ENCODE measurements at regions not wholly inside any gene's neighbourhood (a gene's known extent, or its start where the extent isn't known, plus 50 kb on each side); places are given as distances from the start of the nearest gene placed in this dataset.
A peak's percentile ranks its signal among the peaks of the same experiment; 100 is the strongest.

DNA sequence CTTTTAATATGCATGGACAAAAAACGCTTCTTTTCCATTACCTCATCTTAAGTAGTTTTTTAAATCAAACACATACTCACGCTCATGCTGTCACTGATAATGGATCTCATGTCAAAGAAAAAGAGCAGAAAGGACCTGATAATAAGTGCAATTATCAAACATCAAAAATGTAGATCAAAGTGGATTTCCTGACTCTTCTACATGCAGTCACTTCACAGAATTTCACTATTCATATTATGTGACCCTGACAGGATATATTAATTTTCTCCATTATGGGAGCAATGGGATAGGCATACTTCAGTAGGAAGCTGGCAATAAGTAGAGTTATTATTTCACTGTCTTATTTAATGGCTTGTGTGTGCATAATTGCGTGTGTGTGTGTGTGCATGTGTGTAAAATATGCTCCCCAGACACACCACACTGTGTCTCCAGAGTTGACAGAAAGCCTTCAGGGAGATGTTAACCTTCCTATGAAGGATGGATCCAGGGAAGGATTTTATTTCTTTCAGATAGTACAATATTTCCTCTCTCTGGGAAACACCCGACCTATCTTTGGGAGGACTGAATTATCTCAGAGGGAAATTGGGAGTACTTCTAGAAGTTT is 445.2 kb downstream of the SH2D1A start:
- H3K27ac ChIP-seq: no peak overlapping the region
- H3K36me3 ChIP-seq: no peaks in the 10 kb centered on the region
- no peak for ATAC-seq
- no peak for DNase-seq
- TF ChIP-seq CTCF (IDR thresholded peaks at IDR 0.05) (no peak), POLR2A (IDR thresholded peaks at IDR 0.05) (no peak)
- H3K27me3 ChIP-seq: no peaks in the 10 kb centered on the region
- no peaks in the 10 kb centered on the region for H3K9me3 ChIP-seq
- intact Hi-C loops (cut with DNase I): no loop called here
- H3K4me1 ChIP-seq: no peaks in the 10 kb centered on the region
- WGBS (ENCODE audit: insufficient coverage, low coverage, low lambda C conversion rate, missing lambda C conversion rate): 42% methylated on average over 4 of the region's 4 CpGs
- no peak overlapping the region for H3K4me3 ChIP-seq

DNA sequence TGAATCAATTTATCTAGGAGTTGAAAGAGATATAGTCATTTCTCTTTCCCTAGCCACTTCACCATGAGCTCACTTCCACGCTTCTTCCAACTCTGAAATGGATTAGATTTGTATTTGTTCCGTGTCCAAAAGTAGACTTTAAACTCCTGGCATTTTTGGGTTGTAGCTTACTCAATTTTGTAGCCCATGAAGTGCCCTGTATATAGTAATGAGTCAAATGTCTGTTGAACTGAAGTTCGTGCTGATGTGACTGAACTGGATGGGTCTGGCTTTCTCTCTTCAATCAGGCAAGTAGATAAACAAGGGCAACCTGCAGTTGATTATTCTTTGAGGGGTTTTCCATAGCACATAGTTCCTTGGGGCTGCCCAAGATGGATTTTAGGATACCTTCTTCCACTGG is 450.6 kb downstream of the SH2D1A start:
- ATAC-seq: peak in 2 of 4 donors; percentile 31 to 71
- TF ChIP-seq CTCF (IDR thresholded peaks at IDR 0.05) (no peak), POLR2A (IDR thresholded peaks at IDR 0.05) (no peak)
- 21% methylated on average over 3 of the region's 3 CpGs for WGBS (ENCODE audit: insufficient coverage, low coverage, low lambda C conversion rate, missing lambda C conversion rate)
- intact Hi-C loops (cut with DNase I): no loop called here
- DNase-seq: no peak
- no peak overlapping the region for H3K4me3 ChIP-seq
- H3K4me1 ChIP-seq: no peaks in the 10 kb centered on the region
- no peak overlapping the region for H3K27ac ChIP-seq
- no peaks in the 10 kb centered on the region for H3K9me3 ChIP-seq
- H3K36me3 ChIP-seq: no peaks in the 10 kb centered on the region
- H3K27me3 ChIP-seq: no peaks in the 10 kb centered on the region

GRCh38 chrX:124804962-124805361 is 458.6 kb downstream of the SH2D1A start:
- no peak overlapping the region for H3K27ac ChIP-seq
- no peak overlapping the region for H3K4me3 ChIP-seq
- no peak for ATAC-seq
- H3K27me3 ChIP-seq: no peaks in the 10 kb centered on the region
- TF ChIP-seq POLR2A (IDR thresholded peaks at IDR 0.05): no peak
- TF ChIP-seq CTCF (IDR thresholded peaks at IDR 0.05): no peak
- WGBS (ENCODE audit: insufficient coverage, low coverage, low lambda C conversion rate, missing lambda C conversion rate): 61% methylated on average over 2 of the region's 2 CpGs
- no peaks in the 10 kb centered on the region for H3K4me1 ChIP-seq
- no peaks in the 10 kb centered on the region for H3K9me3 ChIP-seq
- H3K36me3 ChIP-seq: no peaks in the 10 kb centered on the region
- DNase-seq: no peak
- intact Hi-C loops (cut with DNase I): no loop called here

DNA sequence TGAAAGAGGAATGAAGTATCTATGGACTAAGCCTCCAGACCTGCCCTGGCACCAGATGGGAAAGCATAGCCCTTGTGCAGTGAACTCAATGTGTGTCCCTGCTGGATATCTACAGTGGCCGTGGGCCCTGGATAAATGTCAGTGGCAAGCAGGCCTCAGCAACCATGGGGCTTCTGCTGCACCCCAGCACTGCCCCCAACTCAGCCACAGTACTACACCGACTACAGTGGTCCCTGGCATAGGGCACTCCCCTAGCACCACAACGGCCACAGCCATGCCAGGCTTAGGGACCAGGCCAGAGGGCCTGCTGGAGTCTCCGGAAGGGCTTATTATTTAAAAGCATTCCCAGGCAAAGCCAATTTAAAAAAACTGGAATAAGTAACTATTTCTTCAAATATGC is 459.1 kb downstream of the SH2D1A start:
- no peaks in the 10 kb centered on the region for H3K4me1 ChIP-seq
- no peaks in the 10 kb centered on the region for H3K9me3 ChIP-seq
- H3K4me3 ChIP-seq: no peak overlapping the region
- intact Hi-C loops (cut with DNase I): no loop called here
- 80% methylated on average over 2 of the region's 4 CpGs for WGBS (ENCODE audit: insufficient coverage, low coverage, low lambda C conversion rate, missing lambda C conversion rate)
- no peak overlapping the region for H3K27ac ChIP-seq
- ATAC-seq (no peak), DNase-seq (no peak)
- TF ChIP-seq POLR2A (IDR thresholded peaks at IDR 0.05) (no peak), CTCF (IDR thresholded peaks at IDR 0.05) (no peak)
- no peaks in the 10 kb centered on the region for H3K36me3 ChIP-seq
- H3K27me3 ChIP-seq: no peaks in the 10 kb centered on the region

DNA sequence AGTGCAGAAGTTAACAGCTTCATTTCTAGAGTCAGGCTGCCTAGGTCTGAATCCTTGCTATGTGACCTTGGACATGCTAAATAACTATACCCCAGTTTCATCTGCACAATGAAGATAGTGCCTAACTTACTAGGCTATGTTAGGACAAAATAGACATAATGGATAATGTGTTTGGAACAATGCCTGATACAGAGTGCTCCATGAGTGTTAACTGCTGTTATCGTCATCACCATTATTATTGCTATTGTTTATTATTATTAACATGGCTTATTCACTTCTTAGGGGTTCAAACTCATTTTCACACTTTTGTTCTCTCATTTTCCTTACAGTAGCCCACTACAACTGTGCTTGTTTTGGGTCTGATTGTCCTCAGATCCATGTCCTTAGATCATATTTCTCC is 467.7 kb downstream of the SH2D1A start:
- no peak overlapping the region for H3K27ac ChIP-seq
- H3K36me3 ChIP-seq: no peaks in the 10 kb centered on the region
- no peak overlapping the region for H3K4me3 ChIP-seq
- intact Hi-C loops (cut with DNase I): no loop called here
- TF ChIP-seq CTCF (IDR thresholded peaks at IDR 0.05) (no peak), POLR2A (IDR thresholded peaks at IDR 0.05) (no peak)
- DNase-seq: no peak
- no peak for ATAC-seq
- no peaks in the 10 kb centered on the region for H3K4me1 ChIP-seq
- H3K9me3 ChIP-seq: no peaks in the 10 kb centered on the region
- 78% methylated on average over 1 of the region's 1 CpG for WGBS (ENCODE audit: insufficient coverage, low coverage, low lambda C conversion rate, missing lambda C conversion rate)
- no peaks in the 10 kb centered on the region for H3K27me3 ChIP-seq

Data from right lobe of liver (tissue), 6 donors.